Lower leg skin (tissue), 4 donors: ENCODE measurements at regions not wholly inside any gene's neighbourhood (a gene's known extent, or its start where the extent isn't known, plus 50 kb on each side); places are given as distances from the start of the nearest gene placed in this dataset.

Experiments
- DNase-seq, 2 donors: peaks; one replicate each; pipeline ENCODE4 v3.0.0-alpha.2; 2019; ENCODE audit warnings: low spot score in 2 of 2
- H3K4me3 ChIP-seq: fragments of 200-600 bp; sonication (generic); 2 replicates; pipeline ENCODE4 v1.5.1; 2017; ENCODE audit warnings: mild to moderate bottlenecking, low read depth; ENCODE audit not compliant: poor library complexity, severe bottlenecking
- CTCF ChIP-seq, 3 donors: fragments of 450-650 bp; IDR thresholded peaks; one replicate each; pipeline ENCODE4 v1.5.1; 2016; ENCODE audit warnings: antibody characterized with exemption in 3 of 3, mild to moderate bottlenecking in 3 of 3, moderate library complexity in 2 of 3
- POLR2A ChIP-seq, 2 donors: fragments of 450-650 bp; IDR thresholded peaks; one replicate each; pipeline ENCODE4 v1.6.1; 2016 to 2017; ENCODE audit warnings: antibody characterized with exemption in 2 of 2, mild to moderate bottlenecking in 1 of 2, moderate library complexity in 1 of 2
- WGBS, 2 donors: methylation state at CpG; one replicate each; pipeline ENCODE4 v1.1.5; 2018; 5-methylcytosine and 5-hydroxymethylcytosine counted together
- intact Hi-C: fragments of 100-400 bp; cut with DNase I; formaldehyde crosslinking; loops from one replicate; pipeline ENCODE4 v1.15.0; 2023; ENCODE audit warnings: low total_unique reads

DNA sequence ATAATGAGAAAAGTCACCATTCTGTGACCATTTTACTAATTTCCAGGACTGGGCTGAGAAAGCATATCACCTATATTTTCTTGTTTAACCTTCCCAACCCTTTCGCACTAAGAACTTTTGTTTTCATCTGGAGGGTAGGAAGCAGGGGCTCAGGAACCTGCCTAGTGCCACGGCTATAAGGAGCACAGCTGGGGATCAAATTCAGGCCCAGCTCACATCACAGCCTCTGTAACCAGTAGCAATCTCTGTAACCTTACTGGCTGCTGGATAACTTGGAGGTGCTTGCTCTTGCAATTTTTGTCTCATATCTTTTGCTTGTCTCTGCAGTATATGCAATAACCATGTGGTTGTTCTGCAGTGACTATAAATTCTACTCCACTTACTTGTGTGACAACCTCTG is 62.0 kb downstream of the PABIR2 start:
- intact Hi-C loops, result no loop called here
- no peak for DNase-seq
- no peak for TF ChIP-seq POLR2A (IDR thresholded peaks at IDR 0.05)
- TF ChIP-seq CTCF (IDR thresholded peaks at IDR 0.05), result no peak
- no peak overlapping the region for H3K4me3 ChIP-seq
- WGBS, 2 donors, result 79 to 92% methylated on average over 2 of the region's 2 CpGs

DNA sequence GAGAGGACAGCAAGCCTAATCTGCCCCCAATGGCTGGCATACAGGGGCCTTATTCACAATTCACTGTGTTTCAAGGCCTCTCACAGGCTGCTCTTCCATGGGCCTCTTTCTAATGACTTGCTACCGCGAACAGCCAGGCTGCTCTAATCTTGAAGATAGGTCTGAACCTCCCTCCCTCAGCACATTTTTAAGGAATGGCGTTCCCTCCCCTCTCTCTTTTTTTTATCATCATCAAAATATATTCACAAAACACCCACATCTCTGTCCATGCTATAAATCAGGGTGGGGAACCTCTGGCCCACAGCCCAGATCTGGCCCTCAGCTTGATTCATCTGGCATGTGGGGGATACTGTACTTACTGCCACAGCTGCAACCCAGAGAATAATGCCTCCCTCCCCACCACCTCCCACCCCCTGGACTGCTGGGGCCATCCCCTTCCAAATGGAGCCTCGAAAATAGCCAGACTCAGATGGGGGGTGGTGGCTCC is 62.5 kb downstream of the PABIR2 start:
- DNase-seq, result no peak
- H3K4me3 ChIP-seq, result no peak overlapping the region
- 67 to 74% methylated on average over 4 of the region's 4 CpGs for WGBS, 2 donors
- no peak for TF ChIP-seq POLR2A (IDR thresholded peaks at IDR 0.05)
- no peak for TF ChIP-seq CTCF (IDR thresholded peaks at IDR 0.05)
- intact Hi-C loops, result no loop called here

GRCh38 chrX:134733591-134733990 is 63.4 kb downstream of the PABIR2 start:
- TF ChIP-seq CTCF (IDR thresholded peaks at IDR 0.05) (no peak), POLR2A (IDR thresholded peaks at IDR 0.05) (no peak)
- DNase-seq, result no peak
- intact Hi-C loops, result no loop called here
- H3K4me3 ChIP-seq, result no peak overlapping the region
- WGBS, 2 donors, result 50 to 74% methylated on average over 2 of the region's 2 CpGs

GRCh38 chrX:134732676-134733075 is 64.3 kb downstream of the PABIR2 start:
- intact Hi-C loops, result no loop called here
- H3K4me3 ChIP-seq, result no peak overlapping the region
- TF ChIP-seq POLR2A (IDR thresholded peaks at IDR 0.05) (no peak), CTCF (IDR thresholded peaks at IDR 0.05) (no peak)
- WGBS, 2 donors, result 55 to 76% methylated on average over 6 of the region's 6 CpGs
- DNase-seq, result no peak

- no peak for DNase-seq
- WGBS, 2 donors, result 67 to 84% methylated on average over 3 of the region's 3 CpGs
- TF ChIP-seq CTCF (IDR thresholded peaks at IDR 0.05) (no peak), POLR2A (IDR thresholded peaks at IDR 0.05) (no peak)
- intact Hi-C loops, result no loop called here
- H3K4me3 ChIP-seq, result no peak overlapping the region
Measured at GRCh38 chrX:134732152-134732551, 64.9 kb downstream of the PABIR2 start.

GRCh38 chrX:134727363-134727762 is 69.1 kb upstream of the PLAC1 start:
- 83 to 86% methylated on average over 1 of the region's 1 CpG for WGBS, 2 donors
- no peak for DNase-seq
- no peak overlapping the region for H3K4me3 ChIP-seq
- intact Hi-C loops, result no loop called here
- TF ChIP-seq POLR2A (IDR thresholded peaks at IDR 0.05), result no peak
- no peak for TF ChIP-seq CTCF (IDR thresholded peaks at IDR 0.05)
